SK-N-SH treated with all-trans-retinoic acid at 6 μM for 48 hours (cell line): ENCODE measurements at regions not wholly inside any gene's neighbourhood (a gene's known extent, or its start where the extent isn't known, plus 50 kb on each side); places are given as distances from the start of the nearest gene placed in this dataset.
"Not testable (repeated sequence)": the region's sequence is repeated elsewhere in the genome, so short reads cannot be mapped to it uniquely, and the experiment has no call there.

ENCODE experiments used
- ATAC-seq: fragments of 200-7000 bp; cut with Tn5 transposase; 3 replicates; pipeline ENCODE4 v1.9.1; 2020; ENCODE audit warnings: mild to moderate bottlenecking, moderate library complexity
- CSDC2 ChIP-seq: fragments of 250-450 bp; sonication (Bioruptor Pico); IDR thresholded peaks from 2 replicates; pipeline ENCODE4 v1.5.0; 2020; ENCODE audit warnings: mild to moderate bottlenecking, moderate library complexity
- ESRRG ChIP-seq: fragments of 250-450 bp; sonication (Bioruptor Pico); IDR thresholded peaks from 2 replicates; pipeline ENCODE4 v1.6.1; 2021; ENCODE audit warnings: mild to moderate bottlenecking
- GLIS3 ChIP-seq: fragments of 250-450 bp; sonication (Bioruptor Pico); IDR thresholded peaks from 2 replicates; pipeline ENCODE4 v1.5.0; 2020; ENCODE audit warnings: mild to moderate bottlenecking, moderate library complexity
- TCF4 ChIP-seq: fragments of 250-450 bp; sonication (Bioruptor Pico); IDR thresholded peaks from 2 replicates; pipeline ENCODE4 v1.8.0; 2021; ENCODE audit warnings: mild to moderate bottlenecking, moderate library complexity, borderline replicate concordance
- TOX ChIP-seq: fragments of 250-450 bp; sonication (Bioruptor Pico); IDR thresholded peaks from 2 replicates; pipeline ENCODE4 v1.8.0; 2021; ENCODE audit warnings: mild to moderate bottlenecking, moderate library complexity, borderline replicate concordance
- ZC3H10 ChIP-seq: fragments of 250-450 bp; sonication (Bioruptor Pico); IDR thresholded peaks from 2 replicates; pipeline ENCODE4 v1.5.1; 2021; ENCODE audit warnings: mild to moderate bottlenecking, moderate library complexity
- ZFP3 ChIP-seq: fragments of 250-450 bp; sonication (Bioruptor Pico); IDR thresholded peaks from 2 replicates; pipeline ENCODE4 v1.5.0; 2020; ENCODE audit warnings: mild to moderate bottlenecking, moderate library complexity
- ZFP30 ChIP-seq: fragments of 450-650 bp; formaldehyde crosslinking; IDR thresholded peaks from 2 replicates; pipeline ENCODE4 v1.5.0; 2022; ENCODE audit warnings: mild to moderate bottlenecking, moderate library complexity
- ZNF565 ChIP-seq: fragments of 450-650 bp; formaldehyde crosslinking; conservative IDR thresholded peaks from 2 replicates; pipeline ENCODE4 v1.5.0; 2020; ENCODE audit warnings: low read depth, mild to moderate bottlenecking, moderate library complexity
- TF ChIP-seq, protein P1 (sequence below): fragments of 250-450 bp; sonication (Bioruptor Pico); IDR thresholded peaks from 2 replicates; pipeline ENCODE4 v1.5.0; 2020; ENCODE audit warnings: mild to moderate bottlenecking, moderate library complexity
- TF ChIP-seq, protein P2 (sequence below): fragments of 250-450 bp; sonication (Bioruptor Pico); IDR thresholded peaks from 2 replicates; pipeline ENCODE4 v1.8.0; 2021; ENCODE audit warnings: low read depth, mild to moderate bottlenecking, moderate library complexity, borderline replicate concordance
- TF ChIP-seq, protein P3 (sequence below): fragments of 250-450 bp; sonication (Bioruptor Pico); IDR thresholded peaks from 2 replicates; pipeline ENCODE4 v1.8.0; 2020; ENCODE audit warnings: mild to moderate bottlenecking, moderate library complexity, borderline replicate concordance

DNA sequence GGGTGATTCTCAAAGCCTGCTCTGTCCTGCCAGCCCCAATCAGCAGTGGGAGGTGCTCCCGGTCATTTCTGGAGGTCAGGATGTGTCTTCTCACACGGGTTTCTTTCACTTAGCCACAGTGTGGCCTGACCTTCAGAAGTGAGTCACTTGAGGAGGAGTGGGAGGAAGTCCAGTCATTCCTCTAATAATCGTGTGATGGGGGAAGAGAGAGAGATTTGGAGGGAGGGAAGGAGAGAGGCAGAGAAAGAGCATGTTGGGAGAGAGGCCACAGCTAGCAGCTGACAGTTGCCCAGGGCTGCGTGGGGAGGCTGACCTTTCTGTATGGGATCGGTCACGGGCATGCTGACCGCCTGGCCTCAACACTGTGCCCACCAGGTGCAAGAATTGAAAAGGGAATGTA, 139.9 kb downstream of the NPIPB11 start:
- ATAC-seq, result peak; percentile 2; the same call in 2 of the 3 replicates
- TF ChIP-seq ZC3H10 (peak; percentile 25; the same call in 1 of the 2 replicates), TOX (CRISPR knock-in tag) (0 out of 2 replicates have a peak, but pooled peaks have one; percentile 36), ZFP3 (CRISPR knock-in tag) (peak; percentile 78; the same call in 1 of the 2 replicates), CSDC2 (CRISPR knock-in tag) (peak; percentile 80; the same call in 1 of the 2 replicates)
- TF ChIP-seq, all 23 proteins: peak for 4; not testable (repeated sequence) for 19

DNA sequence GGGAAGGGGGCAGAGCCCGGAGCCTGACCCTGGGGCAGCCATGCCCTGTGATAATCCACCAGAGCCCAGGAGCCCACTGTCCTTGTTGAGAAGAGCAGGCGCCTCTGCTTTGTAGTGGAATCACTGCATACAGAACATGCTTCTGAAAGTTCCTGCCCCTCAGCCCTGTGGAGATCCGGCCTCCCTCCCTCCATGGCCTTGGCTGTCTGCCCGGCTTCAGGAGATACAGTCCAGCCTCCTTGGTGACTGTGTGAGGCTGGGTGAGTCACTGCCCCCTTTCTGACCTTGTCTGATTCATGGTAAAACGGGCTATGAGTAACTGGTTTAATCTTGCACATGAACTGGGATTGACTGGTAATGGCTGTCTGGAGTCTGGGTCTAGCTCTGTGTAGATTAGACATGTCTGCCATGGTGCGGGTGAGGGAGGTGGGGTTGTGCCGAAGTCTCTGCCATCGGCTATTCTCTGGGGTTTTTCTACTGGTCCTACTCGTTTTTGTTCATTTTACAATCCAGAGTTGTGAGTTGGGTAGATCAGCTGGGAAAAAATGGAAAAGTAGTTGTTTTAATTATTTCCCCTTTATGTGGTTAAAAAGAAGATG, 141.2 kb downstream of the NPIPB11 start:
- peak; percentile 86 for ATAC-seq
- TF ChIP-seq TOX (CRISPR knock-in tag) (peak; percentile 12; the same call in 1 of the 2 replicates), TCF4 (CRISPR knock-in tag) (peak; percentile 32; the same call in 1 of the 2 replicates)
- TF ChIP-seq, protein P1, sequence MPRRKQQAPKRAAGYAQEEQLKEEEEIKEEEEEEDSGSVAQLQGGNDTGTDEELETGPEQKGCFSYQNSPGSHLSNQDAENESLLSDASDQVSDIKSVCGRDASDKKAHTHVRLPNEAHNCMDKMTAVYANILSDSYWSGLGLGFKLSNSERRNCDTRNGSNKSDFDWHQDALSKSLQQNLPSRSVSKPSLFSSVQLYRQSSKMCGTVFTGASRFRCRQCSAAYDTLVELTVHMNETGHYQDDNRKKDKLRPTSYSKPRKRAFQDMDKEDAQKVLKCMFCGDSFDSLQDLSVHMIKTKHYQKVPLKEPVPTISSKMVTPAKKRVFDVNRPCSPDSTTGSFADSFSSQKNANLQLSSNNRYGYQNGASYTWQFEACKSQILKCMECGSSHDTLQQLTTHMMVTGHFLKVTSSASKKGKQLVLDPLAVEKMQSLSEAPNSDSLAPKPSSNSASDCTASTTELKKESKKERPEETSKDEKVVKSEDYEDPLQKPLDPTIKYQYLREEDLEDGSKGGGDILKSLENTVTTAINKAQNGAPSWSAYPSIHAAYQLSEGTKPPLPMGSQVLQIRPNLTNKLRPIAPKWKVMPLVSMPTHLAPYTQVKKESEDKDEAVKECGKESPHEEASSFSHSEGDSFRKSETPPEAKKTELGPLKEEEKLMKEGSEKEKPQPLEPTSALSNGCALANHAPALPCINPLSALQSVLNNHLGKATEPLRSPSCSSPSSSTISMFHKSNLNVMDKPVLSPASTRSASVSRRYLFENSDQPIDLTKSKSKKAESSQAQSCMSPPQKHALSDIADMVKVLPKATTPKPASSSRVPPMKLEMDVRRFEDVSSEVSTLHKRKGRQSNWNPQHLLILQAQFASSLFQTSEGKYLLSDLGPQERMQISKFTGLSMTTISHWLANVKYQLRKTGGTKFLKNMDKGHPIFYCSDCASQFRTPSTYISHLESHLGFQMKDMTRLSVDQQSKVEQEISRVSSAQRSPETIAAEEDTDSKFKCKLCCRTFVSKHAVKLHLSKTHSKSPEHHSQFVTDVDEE (CRISPR knock-in tag), result 0 out of 2 replicates have a peak, but pooled peaks have one; percentile 26

DNA sequence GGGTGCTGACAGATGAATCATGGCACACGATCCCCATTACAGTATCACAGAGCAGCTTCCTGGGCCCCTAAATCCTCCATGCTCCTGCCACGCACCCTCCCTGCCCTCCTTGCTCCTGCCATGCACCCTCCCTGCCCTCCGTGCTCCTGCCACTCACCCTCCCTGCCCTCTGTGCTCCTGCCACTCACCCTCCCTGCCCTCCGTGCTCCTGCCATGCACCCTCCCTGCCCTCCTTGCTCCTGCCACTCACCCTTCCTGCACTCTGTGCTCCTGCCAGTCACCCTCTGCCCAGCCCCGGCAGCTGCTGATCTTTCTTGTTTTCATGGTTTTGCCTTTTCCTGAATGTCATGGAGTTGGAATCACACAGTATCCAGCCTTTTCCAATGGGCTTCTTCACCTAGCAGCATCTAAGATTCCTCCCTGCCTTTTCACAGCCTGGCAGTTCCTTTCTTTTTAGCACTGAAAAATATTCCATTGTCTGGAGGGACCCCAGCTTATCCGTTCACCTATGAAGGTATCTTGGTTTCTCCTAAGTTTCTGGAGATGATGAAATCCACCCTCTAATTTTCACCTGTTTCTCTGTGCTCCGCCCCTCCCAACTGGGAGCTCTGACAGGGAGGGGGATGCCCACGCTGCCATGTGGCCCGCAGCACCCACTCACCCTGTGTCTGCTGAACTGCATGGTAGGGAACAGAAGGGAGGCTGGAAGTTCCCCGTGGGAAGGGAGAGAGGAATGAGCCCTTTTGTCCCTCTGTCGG, 142.3 kb downstream of the NPIPB11 start:
- ATAC-seq, result not testable (repeated sequence)
- TF ChIP-seq, protein P2, sequence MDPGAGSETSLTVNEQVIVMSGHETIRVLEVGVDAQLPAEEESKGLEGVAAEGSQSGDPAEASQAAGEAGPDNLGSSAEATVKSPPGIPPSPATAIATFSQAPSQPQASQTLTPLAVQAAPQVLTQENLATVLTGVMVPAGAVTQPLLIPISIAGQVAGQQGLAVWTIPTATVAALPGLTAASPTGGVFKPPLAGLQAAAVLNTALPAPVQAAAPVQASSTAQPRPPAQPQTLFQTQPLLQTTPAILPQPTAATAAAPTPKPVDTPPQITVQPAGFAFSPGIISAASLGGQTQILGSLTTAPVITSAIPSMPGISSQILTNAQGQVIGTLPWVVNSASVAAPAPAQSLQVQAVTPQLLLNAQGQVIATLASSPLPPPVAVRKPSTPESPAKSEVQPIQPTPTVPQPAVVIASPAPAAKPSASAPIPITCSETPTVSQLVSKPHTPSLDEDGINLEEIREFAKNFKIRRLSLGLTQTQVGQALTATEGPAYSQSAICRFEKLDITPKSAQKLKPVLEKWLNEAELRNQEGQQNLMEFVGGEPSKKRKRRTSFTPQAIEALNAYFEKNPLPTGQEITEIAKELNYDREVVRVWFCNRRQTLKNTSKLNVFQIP (CRISPR knock-in tag), result 0 out of 2 replicates have a peak, but pooled peaks have one; percentile 13

DNA sequence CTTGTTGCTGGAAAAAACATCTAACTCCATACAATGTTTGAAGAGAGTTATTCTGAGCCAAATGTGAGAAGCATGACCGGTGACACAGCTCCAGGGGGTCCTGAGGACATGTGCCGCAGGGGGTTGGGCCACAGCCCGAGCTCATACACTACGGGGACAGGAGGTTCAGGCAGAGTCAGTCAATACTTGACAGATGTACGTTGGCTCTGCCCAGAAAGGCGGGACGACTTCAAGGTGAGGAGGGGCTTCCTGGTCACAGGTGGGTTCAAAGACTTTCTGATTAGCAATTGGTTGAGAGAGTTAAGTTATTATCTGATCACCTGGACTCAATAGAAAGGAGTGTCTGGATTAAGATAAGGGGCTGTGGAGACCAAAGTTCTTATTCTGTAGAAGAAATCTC, 143.8 kb downstream of the NPIPB11 start:
- not testable (repeated sequence) for ATAC-seq

DNA sequence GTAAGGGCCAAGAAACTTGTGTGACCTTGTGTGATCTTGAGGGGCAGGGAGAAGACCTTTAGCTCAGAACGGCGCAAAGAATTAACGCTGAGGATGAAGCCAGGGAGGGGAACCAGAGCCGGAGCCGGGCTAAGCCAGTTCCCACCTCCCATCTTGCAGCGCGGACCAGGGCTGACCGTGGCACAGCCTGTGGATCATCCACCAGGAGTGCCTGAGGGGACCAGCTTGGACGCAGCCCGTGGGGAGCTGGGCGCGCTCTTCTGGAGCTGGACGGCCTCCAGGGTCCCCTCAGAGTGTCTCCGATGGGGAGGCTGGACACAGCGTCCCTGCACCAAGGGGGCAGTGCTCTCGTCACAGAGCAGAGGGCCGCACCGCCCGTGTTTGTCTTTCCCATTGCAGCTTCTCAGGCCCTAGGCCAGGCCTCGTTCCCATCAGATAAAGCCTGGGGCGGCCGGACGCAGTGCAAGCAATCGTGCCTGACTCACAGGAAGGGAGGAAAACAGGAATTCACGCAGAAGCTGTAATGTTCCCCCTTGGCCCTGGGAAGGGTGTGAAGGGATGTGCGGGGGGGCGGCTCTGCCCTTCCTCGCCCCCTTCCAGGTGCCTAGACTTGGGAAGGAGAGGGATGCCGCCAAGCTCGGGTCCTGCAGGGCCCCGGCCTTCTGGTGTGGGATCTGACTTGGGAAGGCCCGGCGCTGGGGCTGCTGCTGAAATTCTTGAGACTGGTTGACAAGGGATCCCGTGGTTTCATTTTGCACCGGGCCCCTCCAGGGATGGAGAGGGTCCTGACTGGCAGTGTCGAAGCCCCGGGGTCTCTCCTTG, 144.9 kb downstream of the NPIPB11 start:
- TF ChIP-seq ZFP30 (CRISPR knock-in tag), result peak; percentile 34; the same call in 1 of the 2 replicates
- TF ChIP-seq ZNF565 (CRISPR knock-in tag), result 0 out of 2 replicates have a peak, but pooled peaks have one; percentile 45
- TF ChIP-seq GLIS3, result peak; percentile 59; the same call in 1 of the 2 replicates
- TF ChIP-seq, protein P3, sequence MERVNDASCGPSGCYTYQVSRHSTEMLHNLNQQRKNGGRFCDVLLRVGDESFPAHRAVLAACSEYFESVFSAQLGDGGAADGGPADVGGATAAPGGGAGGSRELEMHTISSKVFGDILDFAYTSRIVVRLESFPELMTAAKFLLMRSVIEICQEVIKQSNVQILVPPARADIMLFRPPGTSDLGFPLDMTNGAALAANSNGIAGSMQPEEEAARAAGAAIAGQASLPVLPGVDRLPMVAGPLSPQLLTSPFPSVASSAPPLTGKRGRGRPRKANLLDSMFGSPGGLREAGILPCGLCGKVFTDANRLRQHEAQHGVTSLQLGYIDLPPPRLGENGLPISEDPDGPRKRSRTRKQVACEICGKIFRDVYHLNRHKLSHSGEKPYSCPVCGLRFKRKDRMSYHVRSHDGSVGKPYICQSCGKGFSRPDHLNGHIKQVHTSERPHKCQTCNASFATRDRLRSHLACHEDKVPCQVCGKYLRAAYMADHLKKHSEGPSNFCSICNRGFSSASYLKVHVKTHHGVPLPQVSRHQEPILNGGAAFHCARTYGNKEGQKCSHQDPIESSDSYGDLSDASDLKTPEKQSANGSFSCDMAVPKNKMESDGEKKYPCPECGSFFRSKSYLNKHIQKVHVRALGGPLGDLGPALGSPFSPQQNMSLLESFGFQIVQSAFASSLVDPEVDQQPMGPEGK (CRISPR knock-in tag), result peak; percentile 70; the same call in 1 of the 2 replicates
- TF ChIP-seq, protein P1 (CRISPR knock-in tag), result peak; percentile 41
- peak; percentile 66; the same call in 1 of the 2 replicates for TF ChIP-seq ESRRG
- TF ChIP-seq CSDC2 (CRISPR knock-in tag), result peak; percentile 88
- peak; percentile 88 for TF ChIP-seq ZFP3 (CRISPR knock-in tag)
- ATAC-seq, result peak; percentile 62

DNA sequence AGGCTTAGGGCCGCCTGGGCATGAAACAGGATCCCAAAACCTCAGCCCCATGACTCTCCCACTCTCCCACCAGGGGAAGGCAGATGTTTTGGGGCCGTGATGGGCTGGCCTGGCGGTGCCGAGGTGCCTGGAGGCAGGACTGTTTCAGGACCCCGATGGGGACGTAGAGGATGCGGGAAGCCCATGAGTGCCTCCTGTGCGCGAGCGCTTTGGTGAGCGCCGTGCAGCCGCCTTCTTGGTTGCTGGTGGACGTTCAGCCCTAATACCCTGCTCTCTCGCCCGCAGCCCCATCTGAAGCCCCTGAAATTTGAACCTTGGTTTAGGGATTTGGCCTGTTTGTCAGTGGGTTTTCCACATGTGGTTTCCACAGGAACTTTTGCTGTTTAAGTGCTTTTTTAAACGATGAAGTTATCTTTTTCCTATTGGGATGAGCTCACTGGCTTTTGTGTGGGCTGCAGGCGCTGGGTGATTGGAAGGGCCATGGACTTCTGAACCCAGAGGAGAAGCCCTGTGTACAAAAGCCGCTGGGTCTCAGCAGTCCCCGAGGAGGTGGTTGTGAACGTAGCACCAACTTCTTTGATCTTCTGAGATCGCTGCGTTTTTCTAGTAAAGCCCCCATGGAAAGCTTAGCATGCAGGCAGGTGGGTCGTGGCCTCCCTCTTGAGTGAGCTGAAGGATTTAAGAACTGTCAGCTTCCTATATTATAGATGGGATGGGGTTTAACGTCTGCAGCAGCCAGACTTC, 145.7 kb downstream of the NPIPB11 start:
- not testable (repeated sequence) for ATAC-seq

DNA sequence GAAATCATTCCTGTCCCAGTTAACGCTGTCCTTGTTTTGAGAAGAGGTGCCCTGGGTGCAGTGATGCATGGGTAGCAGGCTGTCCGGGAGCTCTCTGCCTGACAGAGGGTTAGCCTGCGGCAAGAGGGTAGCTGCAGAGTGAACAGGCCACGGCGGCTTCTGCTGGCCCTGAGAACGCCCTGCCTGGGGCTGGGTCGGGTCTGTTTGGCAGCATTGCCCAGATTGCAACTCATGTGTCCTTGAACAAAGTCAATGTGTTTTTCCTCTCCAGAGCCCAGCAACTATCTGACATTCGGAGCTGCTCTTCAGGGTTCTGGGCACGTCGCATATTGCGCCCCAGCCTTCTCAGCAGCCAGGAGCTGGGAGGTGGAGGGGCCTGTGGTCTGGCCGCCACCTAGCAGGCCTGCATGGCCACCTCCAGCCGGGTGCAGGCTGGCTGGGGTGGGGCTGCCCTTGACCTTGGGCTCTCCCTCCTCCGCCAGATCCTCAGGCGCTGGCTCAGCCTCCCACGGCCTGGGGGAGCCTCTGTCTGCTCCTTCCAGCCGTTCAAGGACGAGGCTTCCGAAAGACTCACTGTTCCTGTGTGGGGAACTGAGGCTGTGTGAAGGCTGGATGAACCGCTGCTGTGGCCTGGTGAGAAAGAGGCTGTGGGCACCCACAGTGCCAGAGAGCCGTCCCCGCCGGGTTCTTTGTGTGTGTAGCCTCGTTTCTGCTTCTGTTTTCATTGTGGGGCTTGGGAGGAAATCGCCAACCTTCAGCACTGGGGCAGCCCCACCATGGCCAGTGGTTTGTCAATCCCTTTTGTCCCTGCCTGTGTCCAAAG, 146.7 kb downstream of the NPIPB11 start:
- ATAC-seq, result not testable (repeated sequence)

DNA sequence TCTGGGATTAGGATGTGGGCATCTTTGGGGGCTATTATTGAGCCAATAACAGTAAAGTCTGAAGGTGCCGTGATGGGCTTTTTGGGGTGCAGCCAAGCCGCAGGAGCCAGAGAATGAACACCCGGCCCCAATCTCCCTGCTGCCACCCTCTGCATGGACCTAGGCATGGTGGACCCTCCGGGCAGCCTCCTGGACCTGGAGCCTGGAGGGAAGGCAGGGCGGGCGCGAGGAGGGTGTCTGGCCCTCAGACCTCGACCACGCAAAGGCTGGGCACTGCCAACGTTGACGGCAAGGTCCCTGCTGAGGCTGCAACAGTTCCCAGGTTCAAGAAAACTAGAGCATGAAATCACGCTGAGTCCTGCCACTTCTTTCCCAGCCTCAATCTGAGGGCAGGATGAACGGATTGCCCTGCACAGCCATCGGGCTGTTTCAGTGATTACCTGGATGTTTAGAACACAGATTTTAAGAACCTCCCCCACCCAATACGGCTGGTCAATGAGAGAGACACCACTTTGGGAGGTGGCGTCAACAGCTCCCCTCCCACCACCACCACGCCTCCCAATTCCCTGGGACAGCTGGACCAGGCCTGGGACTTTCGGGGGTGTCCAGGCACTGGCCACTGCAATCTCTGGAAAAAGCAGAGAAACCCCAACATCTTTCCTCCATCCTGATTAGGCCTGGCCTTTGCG, 147.4 kb downstream of the NPIPB11 start:
- ATAC-seq, result not testable (repeated sequence)
